ENCODE measurements at regions not wholly inside any gene's neighbourhood (a gene's known extent, or its start where the extent isn't known, plus 50 kb on each side); places are given as distances from the start of the nearest gene placed in this dataset.
A peak's percentile ranks its signal among the peaks of the same experiment; 100 is the strongest.
"Not testable (repeated sequence)": the region's sequence is repeated elsewhere in the genome, so short reads cannot be mapped to it uniquely, and the experiment has no call there.

GRCh38 chr17:51455211-51455610 lies 194.9 kb downstream of the UTP18 start:
- Mint-ChIP-seq H3K27ac (no peak overlapping the region), H3K4me3 (ENCODE audit: low read depth) (no peak overlapping the region), H3K9me3 (no peaks in the 10 kb centered on the region), H3K36me3 (ENCODE audit: low read depth) (no peaks in the 10 kb centered on the region), H3K27me3 (ENCODE audit: low read depth) (peaks cover 10% of the 10 kb centered on the region), H3K4me1 (ENCODE audit: low read depth) (peaks cover 2% of the 10 kb centered on the region)
- no peak for DNase-seq (ENCODE audit: low spot score)
- intact Hi-C loops (cut with micrococcal nuclease), result no loop called here

- intact Hi-C loops (cut with micrococcal nuclease), result no loop called here
- Mint-ChIP-seq H3K27ac (no peak overlapping the region), H3K4me3 (ENCODE audit: low read depth) (no peak overlapping the region), H3K9me3 (no peaks in the 10 kb centered on the region), H3K27me3 (ENCODE audit: low read depth) (peaks cover 6% of the 10 kb centered on the region), H3K4me1 (ENCODE audit: low read depth) (peaks cover 2% of the 10 kb centered on the region), H3K36me3 (ENCODE audit: low read depth) (no peaks in the 10 kb centered on the region)
- no peak for DNase-seq (ENCODE audit: low spot score)
Observed at GRCh38 chr17:51455931-51456330, 195.6 kb downstream of the UTP18 start.

- no peak overlapping the region for H3K27ac Mint-ChIP-seq
- H3K4me3 Mint-ChIP-seq (ENCODE audit: low read depth), result no peak overlapping the region
- intact Hi-C loops (cut with micrococcal nuclease), result no loop called here
- DNase-seq (ENCODE audit: low spot score), result no peak
- peaks cover 2% of the 10 kb centered on the region for H3K4me1 Mint-ChIP-seq (ENCODE audit: low read depth)
- H3K27me3 Mint-ChIP-seq (ENCODE audit: low read depth), result peaks cover 3% of the 10 kb centered on the region
- H3K36me3 Mint-ChIP-seq (ENCODE audit: low read depth), result no peaks in the 10 kb centered on the region
- no peaks in the 10 kb centered on the region for H3K9me3 Mint-ChIP-seq
Observed at GRCh38 chr17:51456942-51457341, 196.6 kb downstream of the UTP18 start.

GRCh38 chr17:51461578-51462004 lies 201.2 kb downstream of the UTP18 start:
- Mint-ChIP-seq H3K9me3 (no peaks in the 10 kb centered on the region), H3K4me3 (ENCODE audit: low read depth) (no peak overlapping the region), H3K27ac (no peak overlapping the region), H3K36me3 (ENCODE audit: low read depth) (no peaks in the 10 kb centered on the region), H3K4me1 (ENCODE audit: low read depth) (no peaks in the 10 kb centered on the region), H3K27me3 (ENCODE audit: low read depth) (peaks cover 3% of the 10 kb centered on the region)
- peak; percentile 37 for DNase-seq (ENCODE audit: low spot score)
- intact Hi-C loops (cut with micrococcal nuclease), result no loop called here

- intact Hi-C loops (cut with micrococcal nuclease), result no loop called here
- no peaks in the 10 kb centered on the region for H3K36me3 Mint-ChIP-seq (ENCODE audit: low read depth)
- no peak overlapping the region for H3K27ac Mint-ChIP-seq
- no peaks in the 10 kb centered on the region for H3K4me1 Mint-ChIP-seq (ENCODE audit: low read depth)
- no peak overlapping the region for H3K4me3 Mint-ChIP-seq (ENCODE audit: low read depth)
- DNase-seq (ENCODE audit: low spot score), result no peak
- peaks cover 3% of the 10 kb centered on the region for H3K27me3 Mint-ChIP-seq (ENCODE audit: low read depth)
- no peaks in the 10 kb centered on the region for H3K9me3 Mint-ChIP-seq
Observed at GRCh38 chr17:51463353-51463752, 203.0 kb downstream of the UTP18 start.

- H3K27ac Mint-ChIP-seq, result no peak overlapping the region
- H3K4me1 Mint-ChIP-seq (ENCODE audit: low read depth), result no peaks in the 10 kb centered on the region
- H3K36me3 Mint-ChIP-seq (ENCODE audit: low read depth), result no peaks in the 10 kb centered on the region
- intact Hi-C loops (cut with micrococcal nuclease), result no loop called here
- H3K4me3 Mint-ChIP-seq (ENCODE audit: low read depth), result no peak overlapping the region
- no peaks in the 10 kb centered on the region for H3K9me3 Mint-ChIP-seq
- peaks cover 3% of the 10 kb centered on the region for H3K27me3 Mint-ChIP-seq (ENCODE audit: low read depth)
- DNase-seq (ENCODE audit: low spot score), result no peak
Observed at GRCh38 chr17:51467336-51467735, 207.0 kb downstream of the UTP18 start.

- Mint-ChIP-seq H3K36me3 (ENCODE audit: low read depth) (no peaks in the 10 kb centered on the region), H3K27me3 (ENCODE audit: low read depth) (peaks cover 14% of the 10 kb centered on the region), H3K4me1 (ENCODE audit: low read depth) (no peaks in the 10 kb centered on the region), H3K27ac (no peak overlapping the region), H3K4me3 (ENCODE audit: low read depth) (no peak overlapping the region), H3K9me3 (no peaks in the 10 kb centered on the region)
- intact Hi-C loops (cut with micrococcal nuclease), result no loop called here
- no peak for DNase-seq (ENCODE audit: low spot score)
Observed at GRCh38 chr17:51472670-51473205, 212.4 kb downstream of the UTP18 start.

- DNase-seq (ENCODE audit: low spot score), result no peak
- Mint-ChIP-seq H3K27me3 (ENCODE audit: low read depth) (peaks cover 16% of the 10 kb centered on the region), H3K27ac (no peak overlapping the region), H3K4me1 (ENCODE audit: low read depth) (no peaks in the 10 kb centered on the region), H3K36me3 (ENCODE audit: low read depth) (no peaks in the 10 kb centered on the region), H3K4me3 (ENCODE audit: low read depth) (no peak overlapping the region), H3K9me3 (no peaks in the 10 kb centered on the region)
- intact Hi-C loops (cut with micrococcal nuclease), result no loop called here
Observed at GRCh38 chr17:51474764-51475163, 214.4 kb downstream of the UTP18 start.

- Mint-ChIP-seq H3K27ac (no peak overlapping the region), H3K36me3 (ENCODE audit: low read depth) (no peaks in the 10 kb centered on the region), H3K4me1 (ENCODE audit: low read depth) (no peaks in the 10 kb centered on the region), H3K27me3 (ENCODE audit: low read depth) (peaks cover 16% of the 10 kb centered on the region), H3K9me3 (peaks cover 2% of the 10 kb centered on the region), H3K4me3 (ENCODE audit: low read depth) (no peak overlapping the region)
- DNase-seq (ENCODE audit: low spot score), result no peak
- intact Hi-C loops (cut with micrococcal nuclease), result no loop called here
Observed at GRCh38 chr17:51475730-51476129, 215.4 kb downstream of the UTP18 start.

GRCh38 chr17:51479303-51479702 lies 219.0 kb downstream of the UTP18 start:
- intact Hi-C loops (cut with micrococcal nuclease), result no loop called here

GRCh38 chr17:51481370-51481769 lies 221.0 kb downstream of the UTP18 start:
- H3K27ac Mint-ChIP-seq, result no peak overlapping the region
- no peaks in the 10 kb centered on the region for H3K36me3 Mint-ChIP-seq (ENCODE audit: low read depth)
- H3K9me3 Mint-ChIP-seq, result peaks cover 17% of the 10 kb centered on the region
- intact Hi-C loops (cut with micrococcal nuclease), result no loop called here
- peaks cover 2% of the 10 kb centered on the region for H3K27me3 Mint-ChIP-seq (ENCODE audit: low read depth)
- no peak overlapping the region for H3K4me3 Mint-ChIP-seq (ENCODE audit: low read depth)
- DNase-seq (ENCODE audit: low spot score), result no peak
- H3K4me1 Mint-ChIP-seq (ENCODE audit: low read depth), result peaks cover 1% of the 10 kb centered on the region

More at GRCh38 chr17:51479303-51479702, 219.0 kb downstream of the UTP18 start:
- Mint-ChIP-seq H3K27ac (no peak overlapping the region), H3K4me1 (ENCODE audit: low read depth) (peaks cover 1% of the 10 kb centered on the region), H3K27me3 (ENCODE audit: low read depth) (peaks cover 4% of the 10 kb centered on the region), H3K4me3 (ENCODE audit: low read depth) (no peak overlapping the region), H3K9me3 (peaks cover 17% of the 10 kb centered on the region), H3K36me3 (ENCODE audit: low read depth) (no peaks in the 10 kb centered on the region)
- no peak for DNase-seq (ENCODE audit: low spot score)

GRCh38 chr17:51482248-51482647 lies 221.9 kb downstream of the UTP18 start:
- DNase-seq (ENCODE audit: low spot score); H3K4me3 Mint-ChIP-seq (ENCODE audit: low read depth); H3K27me3 Mint-ChIP-seq (ENCODE audit: low read depth); H3K4me1 Mint-ChIP-seq (ENCODE audit: low read depth); H3K36me3 Mint-ChIP-seq (ENCODE audit: low read depth); H3K27ac Mint-ChIP-seq; intact Hi-C loops (cut with micrococcal nuclease): not testable (repeated sequence)
- H3K9me3 Mint-ChIP-seq, result peaks cover 17% of the 10 kb centered on the region

GRCh38 chr17:51486091-51486490 lies 225.7 kb downstream of the UTP18 start:
- intact Hi-C loops (cut with micrococcal nuclease), result no loop called here
- no peak overlapping the region for H3K4me3 Mint-ChIP-seq (ENCODE audit: low read depth)
- H3K9me3 Mint-ChIP-seq, result peaks cover 11% of the 10 kb centered on the region
- H3K27me3 Mint-ChIP-seq (ENCODE audit: low read depth), result peaks cover 4% of the 10 kb centered on the region
- H3K36me3 Mint-ChIP-seq (ENCODE audit: low read depth), result no peaks in the 10 kb centered on the region
- peaks cover 7% of the 10 kb centered on the region for H3K4me1 Mint-ChIP-seq (ENCODE audit: low read depth)
- DNase-seq (ENCODE audit: low spot score), result no peak
- no peak overlapping the region for H3K27ac Mint-ChIP-seq
